T-cell (primary cell): ENCODE measurements at regions not wholly inside any gene's neighbourhood (a gene's known extent, or its start where the extent isn't known, plus 50 kb on each side); places are given as distances from the start of the nearest gene placed in this dataset.

Experiments
- ATAC-seq, 4 experiments: fragments of 200-7000 bp in 3 of 4; fragments of 150-1000 bp in 1 of 4; cut with Tn5 transposase; replicated peaks in 1 of 4; 1 replicate in 3 of 4; 2 replicates in 1 of 4; pipeline ENCODE4 v1.10.0; 2021; ENCODE audit warnings: moderate library complexity in 3 of 4, mild to moderate bottlenecking in 2 of 4, moderate number of reproducible peaks in 1 of 4
- CTCF ChIA-PET, 2 donors: fragments of 300-600 bp; sonication (Branson Sonifier 250); formaldehyde crosslinking; loops; one replicate each; lab custom pipeline; 2022; ENCODE audit warnings: antibody characterized with exemption in 2 of 2; lab: Charles Lee
- POLR2A ChIA-PET, 2 donors: fragments of 300-600 bp; sonication (Branson Sonifier 250); formaldehyde crosslinking; loops; one replicate each; lab custom pipeline; 2022; ENCODE audit warnings: antibody characterized with exemption in 2 of 2; lab: Charles Lee
- DNase-seq, 35 experiments: peaks; one replicate each; pipeline versions ENCODE4 v3.0.0 to v3.0.0-alpha.2; 2013 to 2023
- H3K27ac ChIP-seq: one replicate; pipeline ENCODE4 v1.5.1; 2013; ENCODE audit warnings: low read length
- H3K27me3 ChIP-seq, 2 experiments: replicated peaks in 1 of 2; 1 replicate in 1 of 2; 2 replicates in 1 of 2; pipeline versions ENCODE4 v1.6.1 to v1.7.0; 2013; ENCODE audit warnings: low read length in 1 of 2, mixed read lengths in 1 of 2; ENCODE audit not compliant: control insufficient read depth in 2 of 2, insufficient read depth in 2 of 2; ENCODE audit errors: extremely low read depth in 1 of 2
- H3K36me3 ChIP-seq, 2 donors: 1 replicate in 1 of 2; 2 replicates in 1 of 2; pipeline versions ENCODE4 v1.6.1 to v1.7.0; 2013; ENCODE audit warnings: low read length in 1 of 2; ENCODE audit not compliant: control insufficient read depth in 2 of 2, insufficient read depth in 1 of 2; ENCODE audit errors: extremely low read depth in 1 of 2
- H3K4me1 ChIP-seq, 2 experiments: 1 replicate in 1 of 2; 2 replicates in 1 of 2; pipeline versions ENCODE4 v1.6.1 to v1.7.0; 2013; ENCODE audit warnings: low read length in 2 of 2, mixed read lengths in 1 of 2; ENCODE audit not compliant: insufficient read depth in 2 of 2, control insufficient read depth in 1 of 2; ENCODE audit errors: extremely low read depth in 1 of 2
- H3K4me3 ChIP-seq, 2 donors: 1 replicate in 1 of 2; 2 replicates in 1 of 2; pipeline versions ENCODE4 v1.5.1 to v1.7.0; 2013; ENCODE audit warnings: mild to moderate bottlenecking in 2 of 2, low read length in 1 of 2, moderate library complexity in 1 of 2; ENCODE audit not compliant: control insufficient read depth in 1 of 2; ENCODE audit errors: extremely low read depth in 1 of 2
- H3K9me3 ChIP-seq: 2 replicates; pipeline ENCODE4 v1.7.0; 2013
- H3K27ac Mint-ChIP-seq, 2 donors: one replicate each; pipeline ENCODE4 v1.8.0; 2020 to 2021; ENCODE audit warnings: mild to moderate bottlenecking in 2 of 2, mixed read lengths in 2 of 2
- H3K27me3 Mint-ChIP-seq, 2 donors: one replicate each; pipeline ENCODE4 v1.8.0; 2021 to 2022; ENCODE audit warnings: mixed read lengths in 2 of 2
- H3K36me3 Mint-ChIP-seq: one replicate; pipeline ENCODE4 v1.8.0; 2021; ENCODE audit warnings: mixed read lengths
- H3K4me1 Mint-ChIP-seq, 3 donors: one replicate each; pipeline ENCODE4 v1.8.0; 2020 to 2022; ENCODE audit warnings: mixed read lengths in 3 of 3, mild to moderate bottlenecking in 1 of 3
- H3K4me3 Mint-ChIP-seq, 3 donors: one replicate each; pipeline ENCODE4 v1.8.0; 2020 to 2022; ENCODE audit warnings: mild to moderate bottlenecking in 3 of 3, mixed read lengths in 3 of 3, moderate library complexity in 3 of 3
- H3K9me3 Mint-ChIP-seq, 3 donors: one replicate each; pipeline ENCODE4 v1.8.0; 2020 to 2022; ENCODE audit warnings: mixed read lengths in 3 of 3
- WGBS: methylation state at CpG from one replicate; pipeline ENCODE4 v1.1.5; 2013; ENCODE audit warnings: missing lambda C conversion rate; ENCODE audit not compliant: insufficient coverage; 5-methylcytosine and 5-hydroxymethylcytosine counted together

DNA sequence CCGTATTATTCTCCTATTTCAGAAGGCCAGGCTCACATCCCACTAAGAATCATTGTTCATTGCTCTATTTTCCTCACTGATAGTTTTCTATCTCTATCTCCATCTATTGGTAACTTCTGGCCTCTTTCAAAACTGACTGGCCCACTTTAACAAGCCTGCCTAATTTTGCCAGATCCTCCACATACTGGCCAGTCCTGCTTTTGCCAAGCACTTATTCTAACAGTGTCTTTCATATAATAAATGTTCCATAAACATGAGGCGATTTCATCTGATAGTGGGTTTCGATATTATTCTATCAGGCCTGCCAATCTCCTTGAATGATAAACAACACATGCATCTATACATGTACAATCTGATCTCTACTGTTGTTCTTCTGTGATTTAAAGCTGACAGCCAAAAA, 125.9 kb upstream of the KCNH7 start:
- Histone ChIP-seq H3K9me3 (no peaks in the 10 kb centered on the region), H3K36me3 (no peaks in the 10 kb centered on the region), H3K27me3 (no peaks in the 10 kb centered on the region), H3K27ac (no peak overlapping the region), H3K4me1 (no peaks in the 10 kb centered on the region), H3K4me3 (no peak overlapping the region)
- no peaks in the 10 kb centered on the region for H3K4me1 Mint-ChIP-seq
- no peaks in the 10 kb centered on the region for H3K36me3 Mint-ChIP-seq
- CTCF ChIA-PET = no interaction called here
- DNase-seq (no peak), ATAC-seq (no peak)
- H3K4me3 Mint-ChIP-seq = no peak overlapping the region
- no peaks in the 10 kb centered on the region for H3K27me3 Mint-ChIP-seq
- WGBS = 100% methylated on average over 1 of the region's 3 CpGs
- no peak overlapping the region for H3K27ac Mint-ChIP-seq
- H3K9me3 Mint-ChIP-seq = peaks cover 0 to 25% (median 2%) of the 10 kb centered on the region in 3 donors
- POLR2A ChIA-PET = no interaction called here

DNA sequence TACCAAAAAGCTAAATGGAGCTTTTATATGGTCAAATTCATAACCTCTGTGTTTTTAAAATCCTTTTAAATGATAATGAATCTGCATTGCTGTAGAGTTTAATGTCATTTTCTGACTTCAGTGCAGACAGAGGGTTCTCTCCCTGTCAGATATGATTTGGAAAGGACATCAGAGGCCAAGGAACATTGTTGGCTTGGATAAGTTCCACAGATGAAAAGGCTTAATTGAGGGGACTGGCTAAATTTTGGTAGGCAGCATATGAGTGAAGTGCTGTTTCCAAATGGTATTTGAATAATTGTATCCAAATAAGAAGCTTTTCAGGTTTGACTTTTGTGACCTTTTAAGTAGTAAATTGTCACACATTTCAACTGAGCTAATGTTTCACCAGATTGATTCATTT, 124.6 kb upstream of the KCNH7 start:
- no peaks in the 10 kb centered on the region for H3K27me3 Mint-ChIP-seq

GRCh38 chr2:162945785-162946184, 107.2 kb upstream of the KCNH7 start:
- ATAC-seq (no peak), DNase-seq (no peak)
- H3K4me1 ChIP-seq = no peaks in the 10 kb centered on the region
- H3K9me3 ChIP-seq = peaks cover 3% of the 10 kb centered on the region
- H3K27me3 ChIP-seq = no peaks in the 10 kb centered on the region
- no peak overlapping the region for H3K4me3 Mint-ChIP-seq
- no peaks in the 10 kb centered on the region for H3K27me3 Mint-ChIP-seq
- CTCF ChIA-PET = no interaction called here
- H3K9me3 Mint-ChIP-seq = peaks cover 3 to 38% (median 22%) of the 10 kb centered on the region in 3 donors
- WGBS = no CpG with 5 or more reads among the region's 2 CpGs
- no peak overlapping the region for H3K27ac ChIP-seq
- H3K36me3 ChIP-seq = no peaks in the 10 kb centered on the region
- H3K36me3 Mint-ChIP-seq = no peaks in the 10 kb centered on the region
- no peaks in the 10 kb centered on the region for H3K4me1 Mint-ChIP-seq
- no peak overlapping the region for H3K27ac Mint-ChIP-seq
- POLR2A ChIA-PET = no interaction called here
- H3K4me3 ChIP-seq = no peak overlapping the region

More for the DNA sequence above, 124.6 kb upstream of the KCNH7 start:
- H3K27ac Mint-ChIP-seq = no peak overlapping the region
- H3K27me3 ChIP-seq = no peaks in the 10 kb centered on the region
- H3K4me3 Mint-ChIP-seq = no peak overlapping the region
- CTCF ChIA-PET = no interaction called here
- DNase-seq (no peak), ATAC-seq (no peak)
- H3K36me3 Mint-ChIP-seq = no peaks in the 10 kb centered on the region
- H3K4me3 ChIP-seq = no peak overlapping the region
- peaks cover 2 to 33% (median 7%) of the 10 kb centered on the region in 3 donors for H3K9me3 Mint-ChIP-seq
- POLR2A ChIA-PET = no interaction called here
- no peaks in the 10 kb centered on the region for H3K36me3 ChIP-seq
- H3K27ac ChIP-seq = no peak overlapping the region
- no peaks in the 10 kb centered on the region for H3K4me1 ChIP-seq
- no peaks in the 10 kb centered on the region for H3K4me1 Mint-ChIP-seq
- H3K9me3 ChIP-seq = no peaks in the 10 kb centered on the region

DNA sequence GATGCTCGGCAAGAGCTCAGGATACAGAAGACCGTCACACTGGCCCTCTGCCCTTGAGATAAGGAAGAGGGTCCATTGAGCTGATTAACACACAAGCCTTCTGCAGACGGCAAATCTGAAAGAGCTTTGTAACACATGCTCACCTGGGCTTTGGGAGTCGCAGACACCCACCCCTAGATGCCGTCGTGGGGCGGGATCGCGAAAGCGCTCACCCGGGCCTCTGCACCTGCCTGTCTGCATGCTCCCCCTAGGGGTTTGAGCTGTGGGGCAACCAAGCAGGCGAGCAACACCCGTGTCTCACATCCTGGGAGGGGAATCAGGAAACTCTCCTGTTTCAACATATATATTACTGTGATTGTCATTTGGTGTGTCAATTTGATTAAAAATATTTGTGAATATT, 99.8 kb upstream of the KCNH7 start:
- H3K4me3 ChIP-seq = no peak overlapping the region
- no peaks in the 10 kb centered on the region for H3K36me3 Mint-ChIP-seq
- no peaks in the 10 kb centered on the region for H3K4me1 Mint-ChIP-seq
- no peak overlapping the region for H3K27ac Mint-ChIP-seq
- ATAC-seq = no peak
- H3K27ac ChIP-seq = no peak overlapping the region
- H3K4me3 Mint-ChIP-seq = no peak overlapping the region
- H3K9me3 Mint-ChIP-seq = peaks cover 5 to 17% (median 7%) of the 10 kb centered on the region in 3 donors
- no peaks in the 10 kb centered on the region for H3K27me3 Mint-ChIP-seq
- H3K4me1 ChIP-seq = no peaks in the 10 kb centered on the region
- H3K36me3 ChIP-seq = no peaks in the 10 kb centered on the region
- ChIA-PET CTCF (no interaction called here), POLR2A (no interaction called here)
- DNase-seq = no peak
- peaks cover 3% of the 10 kb centered on the region for H3K9me3 ChIP-seq
- no peaks in the 10 kb centered on the region for H3K27me3 ChIP-seq
- WGBS = 95% methylated on average over 9 of the region's 13 CpGs

DNA sequence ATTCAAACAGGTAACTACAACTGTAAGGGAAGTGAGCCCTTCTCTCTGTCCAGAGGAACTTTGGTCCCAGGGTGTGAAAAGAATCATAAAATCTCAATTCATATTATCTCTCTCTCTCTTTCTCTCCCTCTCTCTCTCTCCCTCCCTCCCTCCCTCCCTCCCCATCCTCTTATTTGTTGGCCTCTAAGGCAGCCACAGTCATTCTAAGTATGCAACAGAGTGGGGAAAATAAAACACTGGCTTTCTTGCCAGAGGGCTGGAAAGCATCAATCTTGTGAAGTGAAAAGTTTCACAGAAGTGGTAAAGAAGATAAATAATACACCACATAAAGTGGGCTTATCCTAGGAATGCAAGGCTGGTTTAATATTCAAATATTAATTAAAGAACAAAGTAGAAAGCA, 95.6 kb upstream of the KCNH7 start:
- H3K9me3 ChIP-seq = no peaks in the 10 kb centered on the region
- H3K4me1 ChIP-seq = no peaks in the 10 kb centered on the region
- H3K27me3 Mint-ChIP-seq = no peaks in the 10 kb centered on the region
- no peaks in the 10 kb centered on the region for H3K4me1 Mint-ChIP-seq
- H3K4me3 ChIP-seq = no peak overlapping the region
- H3K27me3 ChIP-seq = no peaks in the 10 kb centered on the region
- H3K27ac Mint-ChIP-seq = no peak overlapping the region
- H3K9me3 Mint-ChIP-seq = peaks cover 6 to 7% (median 7%) of the 10 kb centered on the region in 3 donors
- H3K4me3 Mint-ChIP-seq = no peak overlapping the region
- CTCF ChIA-PET = no interaction called here
- no peaks in the 10 kb centered on the region for H3K36me3 Mint-ChIP-seq
- POLR2A ChIA-PET = no interaction called here
- no peak overlapping the region for H3K27ac ChIP-seq
- DNase-seq (no peak), ATAC-seq (no peak)
- no peaks in the 10 kb centered on the region for H3K36me3 ChIP-seq

- POLR2A ChIA-PET = no interaction called here
- Histone ChIP-seq H3K27me3 (no peaks in the 10 kb centered on the region), H3K27ac (no peak overlapping the region), H3K9me3 (no peaks in the 10 kb centered on the region), H3K4me3 (no peak overlapping the region), H3K4me1 (no peaks in the 10 kb centered on the region), H3K36me3 (no peaks in the 10 kb centered on the region)
- ATAC-seq = no peak
- DNase-seq = no peak
- no peak overlapping the region for H3K4me3 Mint-ChIP-seq
- H3K27ac Mint-ChIP-seq = no peak overlapping the region
- no peaks in the 10 kb centered on the region for H3K36me3 Mint-ChIP-seq
- CTCF ChIA-PET = no interaction called here
- no peaks in the 10 kb centered on the region for H3K4me1 Mint-ChIP-seq
- H3K27me3 Mint-ChIP-seq = no peaks in the 10 kb centered on the region
- H3K9me3 Mint-ChIP-seq = peaks cover 6 to 7% (median 7%) of the 10 kb centered on the region in 3 donors
Measured at GRCh38 chr2:162932416-162932815, 93.8 kb upstream of the KCNH7 start.

DNA sequence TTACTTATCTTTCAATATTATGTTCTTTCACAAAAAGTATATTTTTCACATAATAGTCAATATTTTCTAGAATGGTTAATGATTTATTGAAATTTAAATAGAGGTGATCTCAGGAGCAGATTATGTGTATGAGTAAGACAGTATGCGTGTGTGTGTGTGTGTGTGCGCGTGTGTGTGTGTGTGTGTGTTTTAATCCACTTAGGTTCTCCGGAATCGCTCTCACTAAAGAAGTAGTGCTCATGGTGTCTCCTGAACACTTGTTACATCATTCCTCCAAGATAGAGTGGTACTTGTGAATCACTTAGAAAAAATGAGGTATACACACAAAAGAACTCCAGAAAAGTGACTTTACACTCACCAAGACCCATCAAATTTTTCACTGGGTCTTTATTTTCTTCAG, 91.0 kb upstream of the KCNH7 start:
- H3K27me3 Mint-ChIP-seq = no peaks in the 10 kb centered on the region
- no peaks in the 10 kb centered on the region for H3K4me1 Mint-ChIP-seq
- H3K27ac Mint-ChIP-seq = no peak overlapping the region
- 100% methylated on average over 1 of the region's 5 CpGs for WGBS
- H3K4me1 ChIP-seq = no peaks in the 10 kb centered on the region
- no peaks in the 10 kb centered on the region for H3K36me3 ChIP-seq
- no peak overlapping the region for H3K4me3 Mint-ChIP-seq
- no peaks in the 10 kb centered on the region for H3K9me3 ChIP-seq
- no peaks in the 10 kb centered on the region for H3K27me3 ChIP-seq
- ChIA-PET POLR2A (interaction anchor here in 1 of 2 donors (0.6 kb wide), 1 partner anchor 14 kb away, joined by 4 read pairs; no protein-coding TSS in a partner anchor), CTCF (no interaction called here)
- peaks cover 1 to 4% (median 4%) of the 10 kb centered on the region in 3 donors for H3K9me3 Mint-ChIP-seq
- DNase-seq = no peak
- H3K4me3 ChIP-seq = no peak overlapping the region
- ATAC-seq = no peak
- no peak overlapping the region for H3K27ac ChIP-seq
- no peaks in the 10 kb centered on the region for H3K36me3 Mint-ChIP-seq
